ENCODE measurements at regions not wholly inside any gene's neighbourhood (a gene's known extent, or its start where the extent isn't known, plus 50 kb on each side); places are given as distances from the start of the nearest gene placed in this dataset.

DNA sequence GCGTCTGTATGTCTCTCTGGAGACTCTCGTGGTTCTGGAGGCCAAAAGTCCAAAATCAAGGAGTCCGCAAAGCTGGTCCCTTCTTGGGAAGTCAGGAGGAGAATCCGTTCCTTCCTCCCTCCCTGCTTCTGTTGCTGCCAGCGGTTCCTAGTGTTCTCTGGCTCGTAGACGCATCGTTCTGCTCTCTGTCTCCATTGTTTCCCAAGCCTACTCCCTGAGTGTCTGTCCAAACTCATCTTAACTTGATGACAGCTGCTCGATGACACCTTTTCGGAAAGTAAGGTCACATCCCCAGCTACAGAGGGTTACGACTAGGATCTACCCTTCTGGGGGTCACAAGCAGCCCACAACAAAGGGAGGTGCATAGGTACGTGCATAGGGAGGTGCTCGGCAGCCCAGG is 80.7 kb upstream of the FOXF1 start:
- no TSS peak for BruUV-seq (replicated peaks)
- dilution Hi-C loops (cut with MboI; ENCODE audit: extremely low pct_ligation_motif_present, low sequenced_read_pairs) (no loop called here), intact Hi-C loops (cut with micrococcal nuclease) (no loop called here)
- POLR2A ChIA-PET = no interaction called here
- Histone ChIP-seq H3K9me1 (replicated peaks; ENCODE audit: control insufficient read depth, extremely low read depth, insufficient read depth, low read length) (no peaks in the 10 kb centered on the region), H3K4me2 (ENCODE audit: insufficient read depth, low read length) (no peak overlapping the region), H2AFZ (ENCODE audit: low read depth, low read length) (no peak overlapping the region), H3K9ac (replicated peaks; ENCODE audit: extremely low read depth, insufficient read depth, low read length) (no peak overlapping the region), H3K4me3 (replicated peaks in 1 of 3; ENCODE audit: insufficient read depth in 1 of 3, low read depth in 1 of 3, low read length in 3 of 3) (no peak overlapping the region), H3K79me2 (ENCODE audit: control insufficient read depth, insufficient read depth, low read length) (no peaks in the 10 kb centered on the region), H3K27me3 (ENCODE audit: control insufficient read depth in 2 of 2, insufficient read depth in 2 of 2, low read length in 2 of 2) (no peaks in the 10 kb centered on the region), H3K9me3 (replicated peaks; ENCODE audit: control insufficient read depth, insufficient read depth, low read length) (no peaks in the 10 kb centered on the region), H3K4me1 (ENCODE audit: control insufficient read depth, extremely low read depth, insufficient read depth, low read length) (no peaks in the 10 kb centered on the region), H3K27ac (ENCODE audit: insufficient read depth, low read depth, low read length) (no peak overlapping the region), H4K20me1 (replicated peaks; ENCODE audit: control insufficient read depth, extremely low read depth, insufficient read depth, low read length) (no peaks in the 10 kb centered on the region), H3K36me3 (ENCODE audit: control insufficient read depth in 2 of 2, extremely low read depth in 1 of 2, insufficient read depth in 2 of 2, low read length in 2 of 2) (no peaks in the 10 kb centered on the region)
- CTCF ChIA-PET = interaction anchor here (1.8 kb wide), 1 partner anchor 177 kb away, joined by 6 read pairs; no protein-coding TSS in a partner anchor
- DNase-seq (ENCODE audit: low read depth, low spot score) = no peak
- TF ChIP-seq, protein P1, sequence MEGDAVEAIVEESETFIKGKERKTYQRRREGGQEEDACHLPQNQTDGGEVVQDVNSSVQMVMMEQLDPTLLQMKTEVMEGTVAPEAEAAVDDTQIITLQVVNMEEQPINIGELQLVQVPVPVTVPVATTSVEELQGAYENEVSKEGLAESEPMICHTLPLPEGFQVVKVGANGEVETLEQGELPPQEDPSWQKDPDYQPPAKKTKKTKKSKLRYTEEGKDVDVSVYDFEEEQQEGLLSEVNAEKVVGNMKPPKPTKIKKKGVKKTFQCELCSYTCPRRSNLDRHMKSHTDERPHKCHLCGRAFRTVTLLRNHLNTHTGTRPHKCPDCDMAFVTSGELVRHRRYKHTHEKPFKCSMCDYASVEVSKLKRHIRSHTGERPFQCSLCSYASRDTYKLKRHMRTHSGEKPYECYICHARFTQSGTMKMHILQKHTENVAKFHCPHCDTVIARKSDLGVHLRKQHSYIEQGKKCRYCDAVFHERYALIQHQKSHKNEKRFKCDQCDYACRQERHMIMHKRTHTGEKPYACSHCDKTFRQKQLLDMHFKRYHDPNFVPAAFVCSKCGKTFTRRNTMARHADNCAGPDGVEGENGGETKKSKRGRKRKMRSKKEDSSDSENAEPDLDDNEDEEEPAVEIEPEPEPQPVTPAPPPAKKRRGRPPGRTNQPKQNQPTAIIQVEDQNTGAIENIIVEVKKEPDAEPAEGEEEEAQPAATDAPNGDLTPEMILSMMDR (IDR thresholded peaks at IDR 0.05; ENCODE audit: extremely low read depth in 1 of 2, insufficient read depth in 1 of 2, low read depth in 1 of 2, low read length in 2 of 2) = no peak
- TF ChIP-seq, protein P2, sequence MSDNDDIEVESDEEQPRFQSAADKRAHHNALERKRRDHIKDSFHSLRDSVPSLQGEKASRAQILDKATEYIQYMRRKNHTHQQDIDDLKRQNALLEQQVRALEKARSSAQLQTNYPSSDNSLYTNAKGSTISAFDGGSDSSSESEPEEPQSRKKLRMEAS (IDR thresholded peaks at IDR 0.05; ENCODE audit: insufficient read depth, insufficient read length) = no peak
- TF ChIP-seq POLR2AphosphoS5 (IDR thresholded peaks at IDR 0.05; ENCODE audit: insufficient read depth, low read depth, low read length) = no peak
- no peak for TF ChIP-seq POLR2A (IDR thresholded peaks at IDR 0.05; ENCODE audit: low read depth, low read length)
- no peak for TF ChIP-seq EZH2 (IDR thresholded peaks at IDR 0.05; ENCODE audit: borderline replicate concordance, low read depth, low read length, severe bottlenecking)
- no peak for TF ChIP-seq MYC (IDR thresholded peaks at IDR 0.05; ENCODE audit: low read depth, low read length)
- no peak for FAIRE-seq

DNA sequence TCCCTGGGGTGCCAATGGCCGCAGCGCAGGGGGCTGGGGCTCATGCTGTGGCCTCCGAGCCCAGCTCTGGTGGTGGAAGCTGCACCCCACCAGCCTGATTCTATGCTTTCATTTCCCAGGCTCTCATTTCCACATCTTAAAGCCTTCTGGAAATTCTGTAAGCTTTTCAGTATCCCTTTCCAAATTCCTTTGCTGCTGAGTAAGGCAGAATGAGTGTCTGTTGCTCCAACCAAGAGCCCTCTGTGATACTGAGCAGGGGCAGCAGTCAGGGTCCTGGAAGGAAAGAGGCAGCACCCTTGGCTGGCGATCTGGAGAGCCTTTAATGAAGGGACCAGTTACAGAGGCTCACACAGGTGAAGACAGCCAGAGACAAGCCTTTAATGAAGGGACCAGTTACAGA is 79.5 kb upstream of the FOXF1 start:
- no peak for DNase-seq (ENCODE audit: low read depth, low spot score)
- Histone ChIP-seq H3K9me3 (replicated peaks; ENCODE audit: control insufficient read depth, insufficient read depth, low read length) (no peaks in the 10 kb centered on the region), H3K27ac (ENCODE audit: insufficient read depth, low read depth, low read length) (no peak overlapping the region), H3K4me3 (replicated peaks in 1 of 3; ENCODE audit: insufficient read depth in 1 of 3, low read depth in 1 of 3, low read length in 3 of 3) (no peak overlapping the region), H3K36me3 (ENCODE audit: control insufficient read depth in 2 of 2, extremely low read depth in 1 of 2, insufficient read depth in 2 of 2, low read length in 2 of 2) (no peaks in the 10 kb centered on the region), H3K27me3 (ENCODE audit: control insufficient read depth in 2 of 2, insufficient read depth in 2 of 2, low read length in 2 of 2) (peaks cover 0 to 3% of the 10 kb centered on the region in 2 experiments), H3K79me2 (ENCODE audit: control insufficient read depth, insufficient read depth, low read length) (no peaks in the 10 kb centered on the region), H3K9me1 (replicated peaks; ENCODE audit: control insufficient read depth, extremely low read depth, insufficient read depth, low read length) (no peaks in the 10 kb centered on the region), H4K20me1 (replicated peaks; ENCODE audit: control insufficient read depth, extremely low read depth, insufficient read depth, low read length) (no peaks in the 10 kb centered on the region), H2AFZ (ENCODE audit: low read depth, low read length) (no peak overlapping the region), H3K9ac (replicated peaks; ENCODE audit: extremely low read depth, insufficient read depth, low read length) (no peak overlapping the region), H3K4me1 (ENCODE audit: control insufficient read depth, extremely low read depth, insufficient read depth, low read length) (no peaks in the 10 kb centered on the region), H3K4me2 (ENCODE audit: insufficient read depth, low read length) (no peak overlapping the region)
- ChIA-PET CTCF (interaction anchor here (1.2 to 1.8 kb wide), 2 partner anchors 15 to 178 kb away, joined by 3 to 6 read pairs; no protein-coding TSS in a partner anchor), POLR2A (no interaction called here)
- intact Hi-C loops (cut with micrococcal nuclease) (no loop called here), dilution Hi-C loops (cut with MboI; ENCODE audit: extremely low pct_ligation_motif_present, low sequenced_read_pairs) (no loop called here)
- no peak for FAIRE-seq
- TF ChIP-seq, protein P2 (IDR thresholded peaks at IDR 0.05; ENCODE audit: insufficient read depth, insufficient read length) = no peak
- TF ChIP-seq POLR2A (IDR thresholded peaks at IDR 0.05; ENCODE audit: low read depth, low read length) (no peak), GATA2 (IDR thresholded peaks at IDR 0.05; ENCODE audit: insufficient read depth, insufficient read length, low read depth, low read length) (no peak), EZH2 (IDR thresholded peaks at IDR 0.05; ENCODE audit: borderline replicate concordance, low read depth, low read length, severe bottlenecking) (no peak), POLR2AphosphoS5 (IDR thresholded peaks at IDR 0.05; ENCODE audit: insufficient read depth, low read depth, low read length) (no peak), JUN (IDR thresholded peaks at IDR 0.05; ENCODE audit: borderline replicate concordance, insufficient read depth, insufficient read length, low read depth) (no peak), MYC (IDR thresholded peaks at IDR 0.05; ENCODE audit: low read depth, low read length) (no peak), FOS (IDR thresholded peaks at IDR 0.05; ENCODE audit: borderline replicate concordance, insufficient read depth, low read length) (no peak)
- TF ChIP-seq, protein P1 (IDR thresholded peaks at IDR 0.05; ENCODE audit: extremely low read depth in 1 of 2, insufficient read depth in 1 of 2, low read depth in 1 of 2, low read length in 2 of 2) = no peak
- BruUV-seq (replicated peaks) = no TSS peak

Data from endothelial cell of umbilical vein (primary cell).